MM.1S (cell line): ENCODE measurements at regions not wholly inside any gene's neighbourhood (a gene's known extent, or its start where the extent isn't known, plus 50 kb on each side); places are given as distances from the start of the nearest gene placed in this dataset.

ENCODE experiments used
- DNase-seq: peaks from one replicate; pipeline ENCODE4 v3.0.0-alpha.2; 2015
- H2AFZ ChIP-seq: fragments of 300-600 bp; sonication (generic); 2 replicates; pipeline ENCODE4 v1.6.0; 2016; ENCODE audit warnings: antibody characterized with exemption, low read length
- H3F3A ChIP-seq: fragments of 300-600 bp; sonication (generic); 2 replicates; pipeline ENCODE4 v1.6.1; 2016; ENCODE audit warnings: mild to moderate bottlenecking, antibody characterized with exemption, low read length, moderate library complexity, mixed read lengths; ENCODE audit not compliant: insufficient read depth
- H3K27ac ChIP-seq: fragments of 300-600 bp; sonication (generic); 2 replicates; pipeline ENCODE4 v1.5.1; 2016; ENCODE audit warnings: mild to moderate bottlenecking, low read length
- H3K27me3 ChIP-seq: fragments of 300-600 bp; sonication (generic); replicated peaks from 2 replicates; pipeline ENCODE4 v1.6.0; 2016; ENCODE audit warnings: low read length; ENCODE audit not compliant: insufficient read depth
- H3K36me3 ChIP-seq: fragments of 300-600 bp; sonication (generic); replicated peaks from 2 replicates; pipeline ENCODE4 v1.6.1; 2016; ENCODE audit warnings: mild to moderate bottlenecking, low read length, mixed read lengths; ENCODE audit not compliant: insufficient read depth
- H3K4me1 ChIP-seq: fragments of 300-600 bp; sonication (generic); 2 replicates; pipeline ENCODE4 v1.6.1; 2016; ENCODE audit warnings: low read length, mixed read lengths
- H3K4me2 ChIP-seq: fragments of 300-600 bp; sonication (generic); 2 replicates; pipeline ENCODE4 v1.6.0; 2016; ENCODE audit warnings: low read depth, low read length
- H3K4me3 ChIP-seq: fragments of 300-600 bp; sonication (generic); 2 replicates; pipeline ENCODE4 v1.5.1; 2016; ENCODE audit warnings: low read length, mixed read lengths
- H3K79me2 ChIP-seq: fragments of 300-600 bp; sonication (generic); 2 replicates; pipeline ENCODE4 v1.6.1; 2016; ENCODE audit warnings: mixed run types, low read length, mixed read lengths
- H3K9ac ChIP-seq: fragments of 300-600 bp; sonication (generic); 2 replicates; pipeline ENCODE4 v1.6.1; 2016; ENCODE audit warnings: low read length, mixed read lengths
- H3K9me2 ChIP-seq: fragments of 300-600 bp; sonication (generic); replicated peaks from 2 replicates; pipeline ENCODE4 v1.6.1; 2016; ENCODE audit warnings: mild to moderate bottlenecking, low read length, mixed read lengths; ENCODE audit not compliant: insufficient read depth
- H3K9me3 ChIP-seq: fragments of 300-600 bp; sonication (generic); replicated peaks from 2 replicates; pipeline ENCODE4 v1.6.1; 2016; ENCODE audit warnings: mild to moderate bottlenecking, low read length, mixed read lengths; ENCODE audit not compliant: insufficient read depth
- H4K20me1 ChIP-seq: fragments of 300-600 bp; sonication (generic); 2 replicates; pipeline ENCODE4 v1.6.1; 2016; ENCODE audit warnings: mild to moderate bottlenecking, low read length, moderate library complexity, mixed read lengths; ENCODE audit not compliant: insufficient read depth
- EZH2 ChIP-seq: fragments of 300-600 bp; sonication (generic); optimal IDR thresholded peaks from 2 replicates; pipeline ENCODE3; 2017; ENCODE audit warnings: low read depth, mild to moderate bottlenecking, antibody characterized with exemption, low read length, mixed read lengths
- EZH2phosphoT487 ChIP-seq: fragments of 300-600 bp; sonication (generic); IDR thresholded peaks from 2 replicates; pipeline ENCODE4 v1.6.1; 2018; ENCODE audit warnings: antibody characterized with exemption, low read length
- TF ChIP-seq, protein P1 (sequence below): fragments of 300-600 bp; sonication (generic); IDR thresholded peaks from 2 replicates; pipeline ENCODE4 v1.5.1; 2016; ENCODE audit warnings: antibody characterized with exemption, low read length, mixed read lengths

DNA sequence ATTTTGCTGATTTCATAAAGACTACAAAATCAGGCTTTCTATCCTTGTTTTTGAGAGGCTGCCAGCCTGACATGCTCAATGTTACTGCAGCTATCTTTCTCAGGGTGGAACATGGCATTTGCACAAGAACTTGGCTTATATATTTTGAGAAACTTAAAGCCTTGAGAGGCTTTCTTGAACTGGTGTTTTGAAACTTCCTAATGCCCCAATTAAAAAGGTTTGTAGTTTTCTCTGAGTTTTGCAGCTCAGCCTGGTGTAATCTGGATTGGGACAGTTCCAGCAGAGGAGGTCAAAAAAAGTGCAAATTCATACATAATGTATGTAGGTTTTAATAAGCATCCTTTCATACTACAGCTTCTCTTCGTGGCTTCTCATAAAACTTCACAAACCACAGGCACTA lies 223.4 kb downstream of the FAM76B start:
- no peak overlapping the region for H3K9ac ChIP-seq
- no peaks in the 10 kb centered on the region for H3K36me3 ChIP-seq
- DNase-seq: no peak
- no peaks in the 10 kb centered on the region for H3K79me2 ChIP-seq
- no peak overlapping the region for H3K27ac ChIP-seq
- no peak overlapping the region for H3K4me2 ChIP-seq
- H3F3A ChIP-seq: no peaks in the 10 kb centered on the region
- H3K9me3 ChIP-seq: no peaks in the 10 kb centered on the region
- no peaks in the 10 kb centered on the region for H4K20me1 ChIP-seq
- no peaks in the 10 kb centered on the region for H3K4me1 ChIP-seq
- no peak for TF ChIP-seq EZH2phosphoT487
- no peak overlapping the region for H2AFZ ChIP-seq
- no peak overlapping the region for H3K4me3 ChIP-seq
- H3K9me2 ChIP-seq: no peaks in the 10 kb centered on the region
- H3K27me3 ChIP-seq: no peaks in the 10 kb centered on the region

DNA sequence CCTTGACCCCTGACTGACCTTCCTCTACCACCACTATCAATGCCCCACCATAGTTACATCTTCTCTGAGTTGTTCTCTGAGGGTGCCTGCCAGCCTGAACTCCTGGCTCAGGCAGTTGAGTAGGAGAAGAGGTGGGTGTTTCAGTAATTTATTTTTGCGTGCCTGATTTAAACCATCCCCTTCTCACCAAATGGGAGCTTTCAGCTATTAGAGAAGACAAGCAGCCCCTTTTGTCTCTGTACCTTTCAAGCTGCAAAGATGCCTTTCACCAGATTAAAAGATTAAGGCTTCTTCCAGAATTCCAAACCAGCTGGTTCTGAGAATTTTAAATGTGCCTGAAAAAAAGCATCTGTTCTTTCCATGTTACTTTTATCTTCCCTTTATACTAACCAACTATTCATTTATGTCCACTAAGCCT lies 223.8 kb downstream of the FAM76B start:
- Histone ChIP-seq H2AFZ (no peak overlapping the region), H3K4me2 (no peak overlapping the region), H3K79me2 (no peaks in the 10 kb centered on the region), H3F3A (no peaks in the 10 kb centered on the region), H3K9me3 (no peaks in the 10 kb centered on the region), H3K9me2 (no peaks in the 10 kb centered on the region), H3K27ac (no peak overlapping the region), H3K4me1 (no peaks in the 10 kb centered on the region), H3K9ac (no peak overlapping the region), H3K4me3 (no peak overlapping the region), H3K36me3 (no peaks in the 10 kb centered on the region), H3K27me3 (no peaks in the 10 kb centered on the region), H4K20me1 (no peaks in the 10 kb centered on the region)
- TF ChIP-seq EZH2 (no peak), EZH2phosphoT487 (no peak)
- TF ChIP-seq, protein P1, sequence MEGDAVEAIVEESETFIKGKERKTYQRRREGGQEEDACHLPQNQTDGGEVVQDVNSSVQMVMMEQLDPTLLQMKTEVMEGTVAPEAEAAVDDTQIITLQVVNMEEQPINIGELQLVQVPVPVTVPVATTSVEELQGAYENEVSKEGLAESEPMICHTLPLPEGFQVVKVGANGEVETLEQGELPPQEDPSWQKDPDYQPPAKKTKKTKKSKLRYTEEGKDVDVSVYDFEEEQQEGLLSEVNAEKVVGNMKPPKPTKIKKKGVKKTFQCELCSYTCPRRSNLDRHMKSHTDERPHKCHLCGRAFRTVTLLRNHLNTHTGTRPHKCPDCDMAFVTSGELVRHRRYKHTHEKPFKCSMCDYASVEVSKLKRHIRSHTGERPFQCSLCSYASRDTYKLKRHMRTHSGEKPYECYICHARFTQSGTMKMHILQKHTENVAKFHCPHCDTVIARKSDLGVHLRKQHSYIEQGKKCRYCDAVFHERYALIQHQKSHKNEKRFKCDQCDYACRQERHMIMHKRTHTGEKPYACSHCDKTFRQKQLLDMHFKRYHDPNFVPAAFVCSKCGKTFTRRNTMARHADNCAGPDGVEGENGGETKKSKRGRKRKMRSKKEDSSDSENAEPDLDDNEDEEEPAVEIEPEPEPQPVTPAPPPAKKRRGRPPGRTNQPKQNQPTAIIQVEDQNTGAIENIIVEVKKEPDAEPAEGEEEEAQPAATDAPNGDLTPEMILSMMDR: no peak
- DNase-seq: no peak

DNA sequence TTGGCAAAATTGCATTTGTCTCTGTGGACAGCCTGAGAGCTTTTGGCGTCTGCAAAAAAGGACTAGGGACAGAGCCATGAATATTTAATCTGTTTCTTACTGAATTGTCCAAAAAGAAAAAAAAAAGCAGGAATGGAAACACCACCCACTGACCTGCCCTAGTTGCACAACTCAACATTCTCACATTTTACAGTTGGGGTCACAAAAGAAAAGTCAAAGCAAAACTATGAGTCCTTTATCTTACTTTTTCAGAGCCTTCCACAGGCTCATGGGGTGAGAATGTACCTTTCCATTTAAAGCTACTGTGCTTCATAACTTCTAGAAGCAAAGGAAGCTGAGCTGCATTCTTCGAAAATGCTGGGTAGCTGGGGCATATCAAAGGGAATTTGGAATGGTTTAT lies 225.7 kb downstream of the FAM76B start:
- Histone ChIP-seq H3K9me3 (no peaks in the 10 kb centered on the region), H3K27me3 (no peaks in the 10 kb centered on the region), H3K36me3 (no peaks in the 10 kb centered on the region), H3K27ac (no peak overlapping the region), H3K79me2 (no peaks in the 10 kb centered on the region), H3K4me3 (no peak overlapping the region), H2AFZ (no peak overlapping the region), H3K9ac (no peak overlapping the region), H3F3A (no peaks in the 10 kb centered on the region), H3K4me1 (no peaks in the 10 kb centered on the region), H3K9me2 (no peaks in the 10 kb centered on the region), H4K20me1 (no peaks in the 10 kb centered on the region), H3K4me2 (no peak overlapping the region)
- TF ChIP-seq EZH2 (no peak), EZH2phosphoT487 (no peak)
- TF ChIP-seq, protein P1: no peak
- no peak for DNase-seq

DNA sequence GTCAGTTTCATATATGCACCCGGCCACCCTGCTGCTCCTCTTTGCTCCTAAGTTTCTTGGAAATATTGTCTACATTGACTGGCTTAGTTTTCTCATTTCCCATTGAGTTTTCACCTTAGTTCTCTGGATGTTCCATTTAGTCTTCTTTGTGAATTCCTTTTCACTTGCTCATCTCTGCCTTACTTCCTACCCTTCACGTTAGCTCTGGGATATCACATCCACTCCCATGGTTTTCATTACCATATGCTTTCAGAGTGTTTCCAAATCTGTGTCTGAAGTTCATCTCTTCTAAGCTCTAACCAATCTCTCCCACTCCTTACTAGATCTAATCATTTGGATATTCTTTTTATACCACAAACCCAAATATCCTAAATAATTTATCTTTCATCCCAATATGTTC lies 226.4 kb downstream of the FAM76B start:
- Histone ChIP-seq H3K79me2 (no peaks in the 10 kb centered on the region), H3K4me3 (no peak overlapping the region), H3K4me1 (no peaks in the 10 kb centered on the region), H3K27me3 (no peaks in the 10 kb centered on the region), H3K27ac (no peak overlapping the region), H3K9me2 (no peaks in the 10 kb centered on the region), H3K9ac (no peak overlapping the region), H3K36me3 (no peaks in the 10 kb centered on the region), H2AFZ (no peak overlapping the region), H3K9me3 (no peaks in the 10 kb centered on the region), H4K20me1 (no peaks in the 10 kb centered on the region), H3K4me2 (no peak overlapping the region), H3F3A (no peaks in the 10 kb centered on the region)
- no peak for DNase-seq
- TF ChIP-seq, protein P1: no peak
- TF ChIP-seq EZH2phosphoT487 (no peak), EZH2 (no peak)
